Left ventricle myocardium inferior (tissue), 1 donor: ENCODE measurements at regions not wholly inside any gene's neighbourhood (a gene's known extent, or its start where the extent isn't known, plus 50 kb on each side); places are given as distances from the start of the nearest gene placed in this dataset.
"Not testable (repeated sequence)": the region's sequence is repeated elsewhere in the genome, so short reads cannot be mapped to it uniquely, and the experiment has no call there.

Source experiments
- DNase-seq: peaks from one replicate; pipeline ENCODE4 v3.0.0-alpha.2; 2020
- H3K27ac ChIP-seq: fragments of 200-600 bp; replicated peaks from 2 replicates; pipeline ENCODE4 v1.8.0; 2021
- H3K27me3 ChIP-seq: fragments of 200-600 bp; 2 replicates; pipeline ENCODE4 v1.8.0; 2021; ENCODE audit warnings: low read depth
- H3K36me3 ChIP-seq: fragments of 200-600 bp; 2 replicates; pipeline ENCODE4 v1.8.0; 2021
- H3K4me1 ChIP-seq: fragments of 200-600 bp; 2 replicates; pipeline ENCODE4 v1.8.0; 2021
- H3K4me3 ChIP-seq: fragments of 200-600 bp; 2 replicates; pipeline ENCODE4 v1.8.0; 2021; ENCODE audit warnings: mild to moderate bottlenecking, moderate library complexity
- H3K9me3 ChIP-seq: fragments of 200-600 bp; replicated peaks from 2 replicates; pipeline ENCODE4 v1.8.0; 2021
- CTCF ChIP-seq: fragments of 200-600 bp; IDR thresholded peaks from 2 replicates; pipeline ENCODE4 v1.8.0; 2021; ENCODE audit warnings: antibody characterized with exemption, mild to moderate bottlenecking, borderline replicate concordance
- intact Hi-C: fragments of 100-400 bp; cut with micrococcal nuclease; formaldehyde crosslinking; loops from one replicate; pipeline ENCODE4 v1.11.0; 2022
- donor health status: DM: no; HTN: yes; CAD: no; lungs with severe emphysema.

GRCh38 chr7:106583100-106583499, 77.9 kb downstream of the CCDC71L start:
- no peak for DNase-seq
- Histone ChIP-seq H3K36me3 (no peaks in the 10 kb centered on the region), H3K27ac (no peak overlapping the region), H3K4me3 (no peak overlapping the region), H3K9me3 (no peaks in the 10 kb centered on the region), H3K27me3 (no peaks in the 10 kb centered on the region), H3K4me1 (no peaks in the 10 kb centered on the region)
- intact Hi-C loops, result no loop called here
- TF ChIP-seq CTCF, result no peak

- DNase-seq, result no peak
- TF ChIP-seq CTCF, result no peak
- intact Hi-C loops, result no loop called here
Observed at GRCh38 chr7:106582365-106582764, 78.6 kb downstream of the CCDC71L start.

GRCh38 chr7:106579086-106579485, 81.9 kb downstream of the CCDC71L start:
- intact Hi-C loops, result not testable (repeated sequence)

More at GRCh38 chr7:106582365-106582764, 78.6 kb downstream of the CCDC71L start:
- no peaks in the 10 kb centered on the region for H3K27me3 ChIP-seq
- H3K9me3 ChIP-seq, result no peaks in the 10 kb centered on the region
- H3K4me1 ChIP-seq, result no peaks in the 10 kb centered on the region
- H3K27ac ChIP-seq, result no peak overlapping the region
- H3K36me3 ChIP-seq, result no peaks in the 10 kb centered on the region
- H3K4me3 ChIP-seq, result no peak overlapping the region

GRCh38 chr7:106575138-106575823, 85.7 kb downstream of the CCDC71L start:
- Histone ChIP-seq H3K9me3 (no peaks in the 10 kb centered on the region), H3K4me1 (no peaks in the 10 kb centered on the region), H3K36me3 (no peaks in the 10 kb centered on the region), H3K4me3 (no peak overlapping the region), H3K27me3 (no peaks in the 10 kb centered on the region), H3K27ac (no peak overlapping the region)
- DNase-seq, result no peak
- intact Hi-C loops, result no loop called here
- TF ChIP-seq CTCF, result no peak

More at GRCh38 chr7:106579086-106579485, 81.9 kb downstream of the CCDC71L start:
- H3K9me3 ChIP-seq, H3K36me3 ChIP-seq, H3K4me1 ChIP-seq, H3K4me3 ChIP-seq, H3K27ac ChIP-seq, H3K27me3 ChIP-seq, DNase-seq: not testable (repeated sequence)

- Histone ChIP-seq H3K36me3 (no peaks in the 10 kb centered on the region), H3K9me3 (no peaks in the 10 kb centered on the region), H3K27me3 (no peaks in the 10 kb centered on the region), H3K27ac (no peak overlapping the region), H3K4me1 (peaks cover 5% of the 10 kb centered on the region), H3K4me3 (no peak overlapping the region)
- DNase-seq, result no peak
- intact Hi-C loops, result no loop called here
- TF ChIP-seq CTCF, result no peak
Observed at GRCh38 chr7:106573738-106574137, 87.2 kb downstream of the CCDC71L start.

- Histone ChIP-seq H3K27ac (no peak overlapping the region), H3K9me3 (no peaks in the 10 kb centered on the region), H3K27me3 (no peaks in the 10 kb centered on the region), H3K4me1 (peaks cover 6% of the 10 kb centered on the region), H3K36me3 (no peaks in the 10 kb centered on the region), H3K4me3 (no peak overlapping the region)
- intact Hi-C loops, result no loop called here
- no peak for DNase-seq
- TF ChIP-seq CTCF, result no peak
Observed at GRCh38 chr7:106573125-106573663, 87.8 kb downstream of the CCDC71L start.
